OCI-LY3 (cell line): ENCODE measurements at regions not wholly inside any gene's neighbourhood (a gene's known extent, or its start where the extent isn't known, plus 50 kb on each side); places are given as distances from the start of the nearest gene placed in this dataset.

Experiments
- H2AFZ ChIP-seq: fragments of 200-600, 300-600 bp; shearing (Covaris generic); 2 replicates; pipeline ENCODE4 v1.6.0; 2014; ENCODE audit warnings: antibody characterized with exemption, low read depth, low read length
- H3K27ac ChIP-seq: fragments of 200-600, 300-600 bp; sonication (generic); 2 replicates; pipeline ENCODE4 v1.5.1; 2014; ENCODE audit warnings: mild to moderate bottlenecking, low read length, moderate library complexity, mixed read lengths
- H3K27me3 ChIP-seq: fragments of 200-600, 300-600 bp; sonication (generic); 2 replicates; pipeline ENCODE4 v1.6.1; 2014; ENCODE audit warnings: low read depth, low read length, mixed read lengths
- H3K36me3 ChIP-seq: fragments of 200-600, 300-600 bp; sonication (generic); replicated peaks from 2 replicates; pipeline ENCODE3; 2014; ENCODE audit warnings: low read depth, low read length, mixed read lengths
- H3K4me1 ChIP-seq: fragments of 300-600, 200-600 bp; sonication (generic); 2 replicates; pipeline ENCODE4 v1.6.1; 2014; ENCODE audit warnings: low read length, mixed read lengths
- H3K4me2 ChIP-seq: fragments of 200-600, 300-600 bp; sonication (generic); 2 replicates; pipeline ENCODE4 v1.6.1; 2014; ENCODE audit warnings: low read length, mixed read lengths
- H3K4me3 ChIP-seq: fragments of 300-600, 200-600 bp; sonication (generic); 2 replicates; pipeline ENCODE4 v1.5.1; 2014; ENCODE audit warnings: antibody characterized with exemption, mild to moderate bottlenecking, low read length, moderate library complexity
- H3K79me2 ChIP-seq: fragments of 300-600, 200-600 bp; shearing (Covaris generic); 2 replicates; pipeline ENCODE4 v1.6.1; 2014; ENCODE audit warnings: mild to moderate bottlenecking, low read length, mixed read lengths
- H3K9ac ChIP-seq: fragments of 300-600, 200-600 bp; shearing (Covaris generic); 2 replicates; pipeline ENCODE4 v1.6.0; 2014; ENCODE audit warnings: mild to moderate bottlenecking, low read length, moderate library complexity
- H3K9me3 ChIP-seq: fragments of 200-600, 300-600 bp; shearing (Covaris generic); 2 replicates; pipeline ENCODE4 v1.6.1; 2014; ENCODE audit warnings: low read length, mixed read lengths; ENCODE audit not compliant: insufficient read depth
- H4K20me1 ChIP-seq: fragments of 200-600, 300-600 bp; sonication (generic); 2 replicates; pipeline ENCODE4 v1.6.1; 2016; ENCODE audit warnings: low read length, mixed read lengths; ENCODE audit not compliant: insufficient read depth
- EZH2phosphoT487 ChIP-seq: fragments of 200-600 bp; shearing (Covaris generic); IDR thresholded peaks from 2 replicates; pipeline ENCODE4 v1.6.1; 2018; ENCODE audit warnings: antibody characterized with exemption, mixed run types, low read depth
- TF ChIP-seq, protein P1 (sequence below): fragments of 200-600, 300-600 bp; sonication (generic); IDR thresholded peaks from 2 replicates; pipeline ENCODE4 v1.5.1; 2014; ENCODE audit warnings: antibody characterized with exemption, low read length, low read depth

DNA sequence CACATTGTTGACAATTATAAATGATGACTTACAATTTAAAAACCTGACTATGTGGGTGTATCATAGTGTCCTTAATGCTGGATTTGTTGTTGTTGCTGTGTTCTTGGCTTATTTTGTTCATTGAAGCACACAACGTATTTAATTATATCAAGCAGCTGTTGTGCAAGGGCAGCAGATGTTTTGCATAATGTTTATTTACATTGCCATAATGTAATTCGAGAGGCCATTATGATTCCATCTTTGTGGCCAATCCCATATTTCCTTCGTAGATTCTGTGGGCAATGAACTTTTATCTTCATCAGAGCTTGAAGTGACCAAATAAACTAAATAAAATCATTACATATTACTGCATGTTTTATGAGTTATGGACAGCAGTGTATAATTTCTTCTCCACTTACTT, 422.6 kb upstream of the GALNTL6 start:
- H3K4me1 ChIP-seq, result no peaks in the 10 kb centered on the region
- H4K20me1 ChIP-seq, result no peaks in the 10 kb centered on the region
- TF ChIP-seq, protein P1, sequence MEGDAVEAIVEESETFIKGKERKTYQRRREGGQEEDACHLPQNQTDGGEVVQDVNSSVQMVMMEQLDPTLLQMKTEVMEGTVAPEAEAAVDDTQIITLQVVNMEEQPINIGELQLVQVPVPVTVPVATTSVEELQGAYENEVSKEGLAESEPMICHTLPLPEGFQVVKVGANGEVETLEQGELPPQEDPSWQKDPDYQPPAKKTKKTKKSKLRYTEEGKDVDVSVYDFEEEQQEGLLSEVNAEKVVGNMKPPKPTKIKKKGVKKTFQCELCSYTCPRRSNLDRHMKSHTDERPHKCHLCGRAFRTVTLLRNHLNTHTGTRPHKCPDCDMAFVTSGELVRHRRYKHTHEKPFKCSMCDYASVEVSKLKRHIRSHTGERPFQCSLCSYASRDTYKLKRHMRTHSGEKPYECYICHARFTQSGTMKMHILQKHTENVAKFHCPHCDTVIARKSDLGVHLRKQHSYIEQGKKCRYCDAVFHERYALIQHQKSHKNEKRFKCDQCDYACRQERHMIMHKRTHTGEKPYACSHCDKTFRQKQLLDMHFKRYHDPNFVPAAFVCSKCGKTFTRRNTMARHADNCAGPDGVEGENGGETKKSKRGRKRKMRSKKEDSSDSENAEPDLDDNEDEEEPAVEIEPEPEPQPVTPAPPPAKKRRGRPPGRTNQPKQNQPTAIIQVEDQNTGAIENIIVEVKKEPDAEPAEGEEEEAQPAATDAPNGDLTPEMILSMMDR, result no peak
- no peak for TF ChIP-seq EZH2phosphoT487
- H3K36me3 ChIP-seq, result no peaks in the 10 kb centered on the region
- H3K79me2 ChIP-seq, result no peaks in the 10 kb centered on the region
- H3K4me2 ChIP-seq, result no peak overlapping the region
- no peak overlapping the region for H2AFZ ChIP-seq
- no peak overlapping the region for H3K27ac ChIP-seq
- H3K9ac ChIP-seq, result no peak overlapping the region
- H3K27me3 ChIP-seq, result no peaks in the 10 kb centered on the region
- H3K9me3 ChIP-seq, result no peaks in the 10 kb centered on the region
- no peak overlapping the region for H3K4me3 ChIP-seq

DNA sequence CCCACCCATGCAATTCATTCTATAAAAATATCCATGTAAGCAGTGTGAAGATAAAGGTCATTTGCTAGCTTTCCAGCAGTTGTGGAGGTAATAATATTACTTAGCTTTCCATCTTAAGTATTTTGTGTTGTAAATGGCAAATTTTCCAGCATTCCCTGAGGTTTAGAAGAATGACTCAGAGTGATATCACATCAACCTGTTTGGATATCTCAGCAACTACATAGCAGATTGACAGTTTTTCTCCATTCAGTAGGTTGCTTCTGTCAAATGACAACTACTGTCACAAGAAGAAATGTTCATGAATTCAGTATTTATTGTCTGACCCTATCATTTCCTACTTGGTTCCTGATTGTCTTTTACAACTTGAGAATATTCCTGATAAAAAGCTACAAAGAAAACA, 434.9 kb upstream of the GALNTL6 start:
- Histone ChIP-seq H3K9ac (no peak overlapping the region), H3K27me3 (no peaks in the 10 kb centered on the region), H3K36me3 (no peaks in the 10 kb centered on the region), H3K79me2 (no peaks in the 10 kb centered on the region), H3K27ac (no peak overlapping the region), H3K9me3 (no peaks in the 10 kb centered on the region), H3K4me2 (no peak overlapping the region), H2AFZ (no peak overlapping the region), H3K4me3 (no peak overlapping the region), H3K4me1 (no peaks in the 10 kb centered on the region), H4K20me1 (no peaks in the 10 kb centered on the region)
- no peak for TF ChIP-seq EZH2phosphoT487
- TF ChIP-seq, protein P1, result no peak

DNA sequence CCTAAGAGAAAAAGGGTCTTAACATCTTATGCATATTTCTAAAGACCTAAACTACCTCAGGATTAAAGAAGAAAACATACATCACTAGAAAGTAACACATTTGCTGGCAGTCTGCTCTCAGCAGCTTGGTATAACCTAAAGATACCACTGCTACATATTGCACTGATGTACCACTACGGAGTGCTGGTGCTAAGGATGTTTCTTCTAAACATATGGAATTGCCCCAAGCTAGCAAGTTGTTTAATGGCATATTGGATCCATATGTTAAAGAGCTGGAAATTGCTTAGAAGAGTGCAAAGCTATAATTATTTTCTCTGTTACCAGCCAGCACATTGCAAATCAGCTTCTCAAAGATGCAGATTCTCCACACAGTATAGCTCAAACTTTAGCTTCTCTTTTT, 436.5 kb upstream of the GALNTL6 start:
- Histone ChIP-seq H3K79me2 (no peaks in the 10 kb centered on the region), H2AFZ (no peak overlapping the region), H3K9ac (no peak overlapping the region), H3K4me2 (no peak overlapping the region), H3K27ac (no peak overlapping the region), H3K4me3 (no peak overlapping the region), H3K27me3 (no peaks in the 10 kb centered on the region), H3K9me3 (no peaks in the 10 kb centered on the region), H4K20me1 (no peaks in the 10 kb centered on the region), H3K4me1 (no peaks in the 10 kb centered on the region), H3K36me3 (no peaks in the 10 kb centered on the region)
- TF ChIP-seq, protein P1, result no peak
- no peak for TF ChIP-seq EZH2phosphoT487

DNA sequence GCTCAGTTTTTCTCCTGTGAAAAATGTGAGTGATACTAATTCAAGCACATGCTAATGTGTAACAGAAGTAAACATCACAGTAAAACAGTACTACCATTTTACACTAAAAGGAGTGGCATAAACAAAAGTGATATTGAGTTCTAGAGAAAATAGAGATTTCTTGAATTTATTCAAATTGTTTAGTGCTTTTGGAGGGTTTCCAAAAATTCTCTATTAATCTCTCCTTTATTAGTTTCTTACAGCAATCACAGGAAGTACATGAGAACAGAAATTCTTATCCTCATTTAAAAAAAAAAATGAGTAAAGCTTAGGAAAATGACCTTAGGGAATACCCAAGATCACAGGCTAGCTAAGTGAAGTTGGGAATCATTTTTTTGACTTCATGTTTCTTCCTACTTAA, 459.7 kb upstream of the GALNTL6 start:
- Histone ChIP-seq H3K9ac (no peak overlapping the region), H3K4me3 (no peak overlapping the region), H3K27ac (no peak overlapping the region), H3K4me2 (no peak overlapping the region), H4K20me1 (no peaks in the 10 kb centered on the region), H3K4me1 (no peaks in the 10 kb centered on the region), H3K36me3 (no peaks in the 10 kb centered on the region), H3K27me3 (no peaks in the 10 kb centered on the region), H3K9me3 (no peaks in the 10 kb centered on the region), H3K79me2 (no peaks in the 10 kb centered on the region), H2AFZ (no peak overlapping the region)
- TF ChIP-seq EZH2phosphoT487, result no peak
- TF ChIP-seq, protein P1, result no peak
